T-helper 2 cell treated with Interferon-gamma antibody and Interleukin-4, amounts not matched to agents 5 μg/mL and 100 μg/mL, for 36 hours (primary cell): ENCODE measurements at regions not wholly inside any gene's neighbourhood (a gene's known extent, or its start where the extent isn't known, plus 50 kb on each side); places are given as distances from the start of the nearest gene placed in this dataset.

Source experiments
- DNase-seq: peaks from one replicate; pipeline ENCODE4 v3.0.0; 2021; ENCODE audit warnings: low spot score
- H3K27ac Mint-ChIP-seq: one replicate; pipeline ENCODE4 v1.8.0; 2021; ENCODE audit warnings: mild to moderate bottlenecking, mixed read lengths
- H3K27me3 Mint-ChIP-seq: one replicate; pipeline ENCODE4 v1.8.0; 2021; ENCODE audit warnings: low read depth, mixed read lengths
- H3K36me3 Mint-ChIP-seq: one replicate; pipeline ENCODE4 v1.8.0; 2021; ENCODE audit warnings: low read depth, mixed read lengths
- H3K4me1 Mint-ChIP-seq: one replicate; pipeline ENCODE4 v1.8.0; 2021; ENCODE audit warnings: low read depth, mixed read lengths
- H3K4me3 Mint-ChIP-seq: one replicate; pipeline ENCODE4 v1.8.0; 2022; ENCODE audit warnings: mild to moderate bottlenecking, moderate library complexity, mixed read lengths
- H3K9me3 Mint-ChIP-seq: one replicate; pipeline ENCODE4 v1.8.0; 2021; ENCODE audit warnings: mixed read lengths

DNA sequence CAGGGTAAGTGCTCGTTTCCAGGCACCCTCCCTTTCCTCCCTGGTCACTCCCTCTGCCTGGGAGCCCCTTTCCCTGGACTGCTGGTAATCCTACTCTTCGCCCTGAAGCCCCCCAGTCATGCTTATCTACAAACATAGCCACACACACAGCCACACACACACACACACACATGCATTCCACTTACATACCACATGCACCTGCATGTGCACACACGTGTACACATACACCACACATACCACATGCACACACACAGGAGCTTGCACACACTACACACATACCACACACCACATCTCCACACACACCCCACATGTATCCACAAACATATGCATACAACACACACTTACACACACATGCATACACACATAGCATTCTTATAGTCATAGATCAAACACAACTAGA is 358.5 kb downstream of the GADD45G start:
- Mint-ChIP-seq H3K9me3 (no peaks in the 10 kb centered on the region), H3K36me3 (no peaks in the 10 kb centered on the region), H3K4me3 (no peak overlapping the region), H3K4me1 (peaks cover 11% of the 10 kb centered on the region), H3K27ac (no peak overlapping the region), H3K27me3 (no peaks in the 10 kb centered on the region)
- DNase-seq: no peak

DNA sequence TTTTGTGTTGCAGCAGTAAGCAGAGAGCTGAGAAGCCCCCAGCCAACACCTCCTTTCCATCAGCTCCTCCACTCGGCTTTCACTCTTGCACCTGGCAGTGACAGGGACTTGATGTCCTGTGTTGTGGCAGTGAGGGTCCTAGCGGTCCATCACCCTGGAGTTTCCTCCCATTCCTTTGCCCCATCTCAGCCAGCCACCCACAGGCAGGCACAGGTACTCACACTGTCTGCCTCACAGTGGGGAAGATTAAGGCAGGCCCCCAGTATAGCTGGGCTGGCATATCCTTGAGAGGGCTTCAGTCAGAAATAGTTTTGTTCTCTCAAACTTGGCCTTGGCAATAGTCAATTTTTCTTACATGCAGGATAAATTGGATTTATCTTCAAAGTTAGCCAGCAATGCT is 362.7 kb downstream of the GADD45G start:
- no peak for DNase-seq
- no peaks in the 10 kb centered on the region for H3K9me3 Mint-ChIP-seq
- no peaks in the 10 kb centered on the region for H3K36me3 Mint-ChIP-seq
- H3K27ac Mint-ChIP-seq: no peak overlapping the region
- H3K27me3 Mint-ChIP-seq: no peaks in the 10 kb centered on the region
- H3K4me3 Mint-ChIP-seq: no peak overlapping the region
- peaks cover 16% of the 10 kb centered on the region for H3K4me1 Mint-ChIP-seq

DNA sequence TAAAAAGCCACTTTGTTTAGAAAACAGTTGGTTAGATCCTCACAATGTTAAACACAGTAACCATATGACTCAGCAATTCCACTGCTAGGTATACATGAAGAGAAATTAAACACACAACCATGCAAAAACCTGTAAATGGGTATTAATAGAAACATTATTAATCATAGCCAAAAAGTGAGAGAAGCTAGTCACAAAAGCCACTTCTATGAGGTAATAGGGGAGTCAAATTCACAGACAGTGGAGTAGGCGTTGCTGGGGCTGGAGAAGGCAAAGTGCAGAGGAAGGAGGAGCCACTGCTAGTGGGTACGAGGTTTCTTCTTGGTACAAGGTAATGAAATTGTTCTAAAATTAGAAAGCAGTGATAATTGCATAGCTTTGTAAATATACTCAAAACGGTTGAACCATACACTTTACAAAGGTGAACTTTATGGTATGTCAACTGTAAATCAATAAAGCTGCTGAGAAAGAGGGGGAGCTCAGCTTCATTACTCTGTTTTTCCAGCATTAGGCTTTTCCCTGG is 364.4 kb downstream of the GADD45G start:
- H3K9me3 Mint-ChIP-seq: no peaks in the 10 kb centered on the region
- peak overlapping the region; percentile 32 for H3K27ac Mint-ChIP-seq
- no peaks in the 10 kb centered on the region for H3K27me3 Mint-ChIP-seq
- no peak overlapping the region for H3K4me3 Mint-ChIP-seq
- H3K4me1 Mint-ChIP-seq: peaks cover 21% of the 10 kb centered on the region
- no peaks in the 10 kb centered on the region for H3K36me3 Mint-ChIP-seq
- DNase-seq: peak; percentile 36

DNA sequence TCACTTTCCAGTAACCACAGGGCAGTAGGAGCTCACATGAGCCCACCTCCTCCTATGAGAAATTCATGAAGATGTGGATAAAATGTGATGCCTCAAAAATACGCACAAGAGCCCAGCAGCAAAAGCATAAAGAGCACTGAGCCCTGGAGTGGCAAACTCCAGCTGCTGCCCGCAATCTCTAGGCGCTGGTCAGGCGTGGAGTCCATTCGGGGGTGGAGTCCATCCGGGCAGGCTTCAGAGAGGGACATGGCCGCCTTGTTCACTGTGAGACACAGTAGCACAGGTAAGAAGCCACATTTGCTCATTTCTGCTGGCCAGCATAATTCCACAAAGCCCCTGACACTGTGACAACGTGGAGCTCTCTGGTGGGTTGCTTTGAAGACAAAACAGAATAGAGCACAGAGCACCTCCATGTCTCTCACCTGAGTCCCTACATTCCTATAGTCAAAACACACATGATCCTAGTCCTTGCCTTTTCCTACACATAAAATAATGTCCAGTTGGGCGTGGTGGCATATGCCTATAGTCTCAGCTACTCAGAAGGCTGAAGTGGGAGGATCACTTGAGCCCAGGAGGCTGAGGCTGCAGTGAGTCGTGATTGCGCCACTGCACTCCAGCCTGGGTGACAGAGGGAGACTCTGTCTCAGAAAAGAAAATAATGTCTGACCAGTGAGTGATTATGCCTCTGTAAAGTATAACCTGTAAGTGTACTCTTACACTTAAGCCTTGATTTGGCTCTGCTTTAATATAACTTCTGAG is 365.2 kb downstream of the GADD45G start:
- no peak overlapping the region for H3K27ac Mint-ChIP-seq

DNA sequence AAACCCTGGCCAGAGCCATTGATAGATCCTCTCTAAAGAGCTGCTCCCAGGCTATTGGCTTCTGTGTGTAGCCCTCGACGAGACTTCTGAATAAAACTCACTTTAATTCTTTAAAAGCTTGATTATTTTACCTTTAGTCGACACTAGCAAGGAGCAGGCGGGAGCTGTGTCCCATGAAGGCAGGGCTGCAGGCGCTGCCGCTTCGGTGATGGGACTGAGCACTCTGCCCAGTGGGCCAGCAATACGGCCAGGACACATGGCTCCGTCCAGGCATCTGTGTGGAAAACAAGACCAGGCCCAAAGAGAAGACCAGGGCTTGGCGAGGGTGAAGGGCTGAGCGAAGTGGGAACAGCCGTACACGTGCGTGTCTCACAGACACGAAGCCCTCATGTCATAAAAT is 365.9 kb downstream of the GADD45G start:
- no peak overlapping the region for H3K4me3 Mint-ChIP-seq
- no peaks in the 10 kb centered on the region for H3K27me3 Mint-ChIP-seq
- DNase-seq: no peak
- H3K4me1 Mint-ChIP-seq: peaks cover 25% of the 10 kb centered on the region
- no peaks in the 10 kb centered on the region for H3K36me3 Mint-ChIP-seq
- no peak overlapping the region for H3K27ac Mint-ChIP-seq
- H3K9me3 Mint-ChIP-seq: no peaks in the 10 kb centered on the region

More for the DNA sequence above, 365.2 kb downstream of the GADD45G start:
- Mint-ChIP-seq H3K4me3 (no peak overlapping the region), H3K27me3 (no peaks in the 10 kb centered on the region), H3K4me1 (peaks cover 23% of the 10 kb centered on the region), H3K36me3 (no peaks in the 10 kb centered on the region), H3K9me3 (no peaks in the 10 kb centered on the region)
- DNase-seq: no peak

DNA sequence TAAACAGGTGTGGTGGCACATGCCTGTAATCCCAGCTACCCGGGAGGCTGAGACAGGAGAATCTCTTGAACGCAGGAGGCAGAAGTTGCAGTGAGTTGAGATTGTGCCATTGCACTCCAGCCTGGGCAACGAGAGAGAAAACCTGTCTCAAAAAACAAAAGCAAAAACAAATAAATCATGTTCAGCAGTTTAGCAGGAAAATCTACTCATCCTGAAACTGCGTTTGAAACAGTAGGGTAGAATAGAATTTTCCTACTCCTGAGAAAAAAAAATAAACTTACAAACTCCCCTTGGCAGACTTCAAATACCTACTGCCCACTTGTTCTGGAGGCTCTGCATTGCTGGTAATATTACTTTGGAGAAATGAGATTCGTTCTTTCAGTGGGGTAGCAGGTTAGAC is 367.7 kb downstream of the GADD45G start:
- Mint-ChIP-seq H3K36me3 (no peaks in the 10 kb centered on the region), H3K27ac (no peak overlapping the region), H3K27me3 (peaks cover under 1% of the 10 kb centered on the region), H3K9me3 (no peaks in the 10 kb centered on the region), H3K4me1 (peaks cover 25% of the 10 kb centered on the region), H3K4me3 (no peak overlapping the region)
- no peak for DNase-seq

DNA sequence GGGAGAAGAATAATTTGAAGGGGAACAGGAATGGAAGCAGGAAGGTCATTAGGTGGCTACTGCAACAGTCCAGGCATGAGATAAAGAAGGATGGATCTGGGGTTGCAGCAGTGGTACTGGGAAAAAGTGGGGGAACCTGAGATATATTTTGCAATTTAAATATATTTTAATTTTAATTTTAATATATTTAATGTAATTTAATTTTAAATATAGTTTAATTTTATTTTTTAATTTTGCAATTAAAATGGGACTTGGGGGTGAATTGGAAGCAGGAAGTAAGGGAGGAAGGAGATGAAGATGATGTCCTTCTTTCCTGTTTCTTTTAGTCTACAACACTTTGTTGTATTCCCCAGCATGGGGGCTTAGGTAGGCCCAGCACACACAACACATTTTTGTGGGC is 369.8 kb downstream of the GADD45G start:
- peaks cover 14% of the 10 kb centered on the region for H3K27me3 Mint-ChIP-seq
- H3K9me3 Mint-ChIP-seq: no peaks in the 10 kb centered on the region
- H3K4me3 Mint-ChIP-seq: no peak overlapping the region
- H3K4me1 Mint-ChIP-seq: peaks cover 13% of the 10 kb centered on the region
- DNase-seq: no peak
- no peaks in the 10 kb centered on the region for H3K36me3 Mint-ChIP-seq
- H3K27ac Mint-ChIP-seq: no peak overlapping the region

DNA sequence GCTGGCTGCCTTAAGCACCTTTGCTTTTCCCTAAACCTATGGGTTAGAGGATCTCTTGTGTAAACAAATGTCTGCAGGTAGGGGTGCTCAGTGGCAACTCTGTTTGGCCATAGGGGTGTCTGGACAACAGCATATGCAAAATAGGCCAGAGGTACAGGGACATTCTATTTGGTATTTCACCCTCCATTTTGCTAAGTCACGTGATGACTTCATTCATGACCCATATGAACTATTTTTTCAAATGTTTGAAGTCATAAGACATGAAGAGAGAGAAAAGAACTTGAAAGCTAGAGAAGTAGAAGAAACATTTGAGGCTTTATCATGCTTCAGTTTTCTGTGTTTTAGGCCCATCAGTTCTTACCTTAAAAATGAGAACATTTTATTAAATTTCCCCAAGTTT is 370.2 kb downstream of the GADD45G start:
- Mint-ChIP-seq H3K4me3 (no peak overlapping the region), H3K4me1 (peaks cover 11% of the 10 kb centered on the region), H3K27me3 (peaks cover 16% of the 10 kb centered on the region), H3K27ac (no peak overlapping the region), H3K36me3 (no peaks in the 10 kb centered on the region), H3K9me3 (no peaks in the 10 kb centered on the region)
- no peak for DNase-seq

DNA sequence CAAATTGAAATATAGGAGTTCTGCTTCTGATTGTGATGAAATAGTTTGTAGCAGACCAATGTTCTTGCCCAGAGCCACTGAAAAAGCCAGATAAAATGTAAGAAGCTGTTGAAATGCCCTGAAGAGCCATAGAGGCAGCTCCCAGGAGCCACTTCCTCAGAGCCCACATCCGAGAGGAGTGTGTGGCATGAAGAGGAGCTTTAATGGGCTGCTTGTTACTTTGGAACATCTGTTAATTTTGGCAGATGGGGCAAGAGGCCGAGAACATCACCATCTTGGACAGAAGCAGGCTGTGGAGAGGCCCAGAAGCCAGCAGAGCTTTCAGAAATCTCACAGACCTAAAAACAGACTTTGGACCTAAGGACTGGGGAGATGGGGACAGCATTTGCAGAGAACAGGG is 370.8 kb downstream of the GADD45G start:
- Mint-ChIP-seq H3K9me3 (no peaks in the 10 kb centered on the region), H3K4me1 (peaks cover 11% of the 10 kb centered on the region), H3K36me3 (no peaks in the 10 kb centered on the region), H3K27ac (no peak overlapping the region), H3K4me3 (no peak overlapping the region), H3K27me3 (peaks cover 22% of the 10 kb centered on the region)
- DNase-seq: no peak

DNA sequence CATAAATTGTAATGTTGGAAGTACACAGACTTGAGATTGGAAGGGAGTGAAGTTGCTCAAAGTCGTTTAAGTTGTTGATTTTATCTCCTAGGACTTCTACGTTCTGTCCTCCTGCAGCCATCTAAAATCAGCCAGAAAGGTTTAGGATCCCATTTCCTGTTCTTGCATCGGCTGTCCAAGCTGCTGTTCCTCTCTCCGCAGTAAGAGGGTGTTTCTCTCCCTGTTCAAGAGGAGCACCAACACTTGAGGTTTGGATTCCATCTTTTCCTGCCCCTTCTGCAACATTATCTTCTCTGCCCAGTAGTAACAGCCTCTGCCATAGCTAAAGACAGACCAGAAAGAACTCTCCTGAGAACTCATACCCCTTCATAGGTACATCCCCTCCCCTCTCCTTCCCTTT is 373.4 kb downstream of the GADD45G start:
- no peak overlapping the region for H3K4me3 Mint-ChIP-seq
- H3K4me1 Mint-ChIP-seq: peaks cover 9% of the 10 kb centered on the region
- peaks cover 24% of the 10 kb centered on the region for H3K27me3 Mint-ChIP-seq
- no peak for DNase-seq
- no peak overlapping the region for H3K27ac Mint-ChIP-seq
- H3K9me3 Mint-ChIP-seq: peaks cover 5% of the 10 kb centered on the region
- H3K36me3 Mint-ChIP-seq: no peaks in the 10 kb centered on the region

DNA sequence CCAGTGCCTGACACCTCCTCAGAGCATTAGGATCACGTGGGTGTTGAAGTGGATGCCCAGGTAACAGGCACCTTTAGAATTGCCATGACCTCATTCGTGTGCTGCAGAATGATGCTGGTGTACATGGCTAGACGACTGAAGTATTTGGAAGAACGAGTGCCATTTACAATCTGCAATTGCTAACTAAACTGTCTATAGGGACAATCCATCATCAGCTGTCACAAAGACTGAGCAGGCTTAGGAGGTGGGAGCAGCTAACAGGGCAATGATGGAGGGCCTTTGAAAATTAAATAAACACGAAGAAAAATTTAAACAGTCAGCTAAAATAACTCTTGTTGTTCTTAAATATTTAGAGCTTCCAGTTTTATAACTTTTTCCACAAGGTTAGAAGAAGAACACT is 375.8 kb downstream of the GADD45G start:
- H3K4me3 Mint-ChIP-seq: no peak overlapping the region
- H3K27me3 Mint-ChIP-seq: peaks cover 27% of the 10 kb centered on the region
- no peak overlapping the region for H3K27ac Mint-ChIP-seq
- peaks cover 10% of the 10 kb centered on the region for H3K9me3 Mint-ChIP-seq
- DNase-seq: no peak
- no peaks in the 10 kb centered on the region for H3K36me3 Mint-ChIP-seq
- peaks cover 22% of the 10 kb centered on the region for H3K4me1 Mint-ChIP-seq

DNA sequence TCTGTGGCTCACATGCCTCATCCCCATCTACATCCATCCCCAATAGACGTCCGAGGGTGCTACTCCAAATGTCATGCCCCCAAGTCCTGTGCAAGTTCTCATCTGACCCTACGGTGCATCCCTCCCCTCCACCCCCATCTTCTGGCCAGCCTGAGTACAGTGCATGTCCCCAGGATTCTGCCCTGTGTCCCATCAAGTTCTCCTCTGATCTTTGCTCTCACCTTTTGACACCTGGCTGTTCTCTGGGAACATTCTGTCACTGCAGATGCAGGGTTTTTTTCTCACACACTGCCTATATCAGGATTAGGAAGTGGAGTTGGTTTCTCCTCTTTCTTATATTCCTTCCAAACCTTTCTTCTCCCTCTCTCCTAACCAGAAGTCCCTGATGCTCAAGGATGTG is 377.2 kb downstream of the GADD45G start:
- H3K4me1 Mint-ChIP-seq: peaks cover 22% of the 10 kb centered on the region
- peaks cover 10% of the 10 kb centered on the region for H3K9me3 Mint-ChIP-seq
- no peak overlapping the region for H3K4me3 Mint-ChIP-seq
- no peak overlapping the region for H3K27ac Mint-ChIP-seq
- no peaks in the 10 kb centered on the region for H3K36me3 Mint-ChIP-seq
- DNase-seq: no peak
- peaks cover 27% of the 10 kb centered on the region for H3K27me3 Mint-ChIP-seq

DNA sequence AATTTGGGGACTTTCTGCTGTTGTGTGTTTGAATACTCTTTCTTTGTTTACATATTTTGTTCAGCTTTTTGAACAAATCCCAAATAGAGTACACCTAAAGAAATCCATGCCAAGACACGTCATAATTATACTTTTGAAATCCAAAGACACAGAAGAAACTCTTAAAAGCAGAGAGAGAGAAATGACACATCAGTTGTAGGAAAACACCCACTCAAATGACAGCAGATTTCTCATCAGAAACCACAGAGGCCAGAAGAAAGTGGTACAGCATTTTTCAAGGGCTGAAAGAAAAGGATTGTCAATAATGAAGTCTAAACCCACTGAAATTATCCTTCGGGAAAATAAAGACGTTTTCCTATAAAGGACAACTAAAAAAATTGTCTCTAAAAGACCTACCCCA is 378.6 kb downstream of the GADD45G start:
- Mint-ChIP-seq H3K36me3 (no peaks in the 10 kb centered on the region), H3K27ac (no peak overlapping the region), H3K4me1 (peaks cover 27% of the 10 kb centered on the region), H3K27me3 (peaks cover 23% of the 10 kb centered on the region), H3K4me3 (peak overlapping the region; percentile 13), H3K9me3 (peaks cover 10% of the 10 kb centered on the region)
- peak; percentile 57 for DNase-seq

DNA sequence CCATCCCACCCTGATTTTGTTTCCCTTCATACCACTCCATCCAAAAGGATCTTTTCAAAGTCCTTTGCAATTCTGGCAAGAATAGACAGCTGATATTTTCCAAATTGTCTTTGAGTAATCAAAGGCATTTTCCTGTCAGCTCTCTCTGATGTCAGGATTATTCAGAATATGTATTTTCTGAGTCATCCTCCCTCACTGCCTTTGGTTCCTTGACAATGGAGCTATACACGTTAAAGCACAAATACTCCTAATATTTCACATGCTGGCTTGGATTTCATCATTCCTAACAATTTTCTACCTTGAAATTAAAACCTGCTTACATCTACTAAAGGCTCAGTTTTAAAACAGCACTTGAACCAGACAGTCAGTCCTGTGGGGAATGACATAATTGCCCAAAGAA is 379.4 kb downstream of the GADD45G start:
- DNase-seq: no peak
- Mint-ChIP-seq H3K27ac (no peak overlapping the region), H3K9me3 (peaks cover 10% of the 10 kb centered on the region), H3K4me1 (peaks cover 30% of the 10 kb centered on the region), H3K36me3 (no peaks in the 10 kb centered on the region), H3K4me3 (no peak overlapping the region), H3K27me3 (peaks cover 18% of the 10 kb centered on the region)

DNA sequence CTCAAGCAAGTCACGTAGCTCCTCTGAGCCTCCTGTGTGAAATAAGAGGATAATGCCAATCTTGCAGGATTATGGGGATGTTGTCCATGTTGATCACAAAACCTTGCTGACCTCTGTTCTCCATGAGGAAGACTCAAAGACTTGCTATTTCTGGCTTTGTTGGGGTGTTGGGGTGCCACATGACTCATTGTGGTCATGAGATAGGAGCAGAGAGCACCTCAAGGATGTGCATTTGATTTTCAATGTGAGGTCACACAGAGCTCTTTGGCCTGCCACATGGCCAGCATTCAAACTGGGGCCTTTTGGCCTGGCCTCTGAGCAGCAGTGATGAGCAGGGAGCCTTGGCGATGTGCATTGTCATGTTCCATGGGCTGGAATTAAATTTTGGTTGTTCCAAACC is 380.3 kb downstream of the GADD45G start:
- Mint-ChIP-seq H3K36me3 (no peaks in the 10 kb centered on the region), H3K27ac (no peak overlapping the region), H3K27me3 (peaks cover 16% of the 10 kb centered on the region), H3K4me1 (peaks cover 30% of the 10 kb centered on the region), H3K9me3 (peaks cover 10% of the 10 kb centered on the region), H3K4me3 (no peak overlapping the region)
- peak; percentile 46 for DNase-seq
